Small intestine (tissue), 7 donors: ENCODE measurements at regions not wholly inside any gene's neighbourhood (a gene's known extent, or its start where the extent isn't known, plus 50 kb on each side); places are given as distances from the start of the nearest gene placed in this dataset.
A peak's percentile ranks its signal among the peaks of the same experiment; 100 is the strongest.

Experiments used
- DNase-seq, 2 donors: peaks; one replicate each; pipeline versions ENCODE4 v3.0.0 to v3.0.0-alpha.2; 2013
- FAIRE-seq: peaks from 2 replicates; lab custom pipeline; 2012; peaks lifted over from hg19 to GRCh38; lab: Jason Lieb, UNC
- H3K27ac ChIP-seq, 3 donors: one replicate each; pipeline ENCODE4 v1.5.1; 2013; ENCODE audit warnings: low read length in 2 of 3, mild to moderate bottlenecking in 2 of 3, control low read depth in 1 of 3, inconsistent platforms in 1 of 3, low read depth in 1 of 3, moderate library complexity in 1 of 3
- H3K27me3 ChIP-seq, 3 donors: one replicate each; pipeline ENCODE4 v1.6.1; 2013; ENCODE audit warnings: low read length in 3 of 3, inconsistent platforms in 1 of 3; ENCODE audit not compliant: control insufficient read depth in 3 of 3, insufficient read depth in 3 of 3
- H3K36me3 ChIP-seq, 3 donors: one replicate each; pipeline ENCODE4 v1.6.1; 2013; ENCODE audit warnings: low read length in 3 of 3, inconsistent platforms in 1 of 3, low read depth in 1 of 3, mild to moderate bottlenecking in 1 of 3, moderate library complexity in 1 of 3; ENCODE audit not compliant: control insufficient read depth in 3 of 3, insufficient read depth in 2 of 3
- H3K4me1 ChIP-seq, 3 donors: one replicate each; pipeline ENCODE4 v1.6.1; 2013; ENCODE audit warnings: low read length in 2 of 3, inconsistent platforms in 1 of 3, low read depth in 1 of 3, mild to moderate bottlenecking in 1 of 3, moderate library complexity in 1 of 3; ENCODE audit not compliant: control insufficient read depth in 3 of 3, insufficient read depth in 2 of 3
- H3K4me3 ChIP-seq, 3 donors: one replicate each; pipeline ENCODE4 v1.5.1; 2013; ENCODE audit warnings: low read length in 3 of 3, control low read depth in 1 of 3, inconsistent platforms in 1 of 3, low read depth in 1 of 3, mild to moderate bottlenecking in 1 of 3, moderate library complexity in 1 of 3
- H3K9me3 ChIP-seq, 2 donors: one replicate each; pipeline ENCODE4 v1.6.1; 2013; ENCODE audit warnings: low read depth in 1 of 2, low read length in 1 of 2; ENCODE audit not compliant: control insufficient read depth in 2 of 2, insufficient read depth in 1 of 2
- WGBS, 3 donors: extraction: QIAGEN DNeasy Blood & Tissue Kit; methylation state at CpG; one replicate each; pipeline ENCODE4 v1.1.7; 2013; 5-methylcytosine and 5-hydroxymethylcytosine counted together
- donor health status: healthy with polysubstance abuse.
- donor health status: control.
- donor health status: control.
- donor health status: Bipolar disorder and iron deficiency.
- donor health status: healthy.

DNA sequence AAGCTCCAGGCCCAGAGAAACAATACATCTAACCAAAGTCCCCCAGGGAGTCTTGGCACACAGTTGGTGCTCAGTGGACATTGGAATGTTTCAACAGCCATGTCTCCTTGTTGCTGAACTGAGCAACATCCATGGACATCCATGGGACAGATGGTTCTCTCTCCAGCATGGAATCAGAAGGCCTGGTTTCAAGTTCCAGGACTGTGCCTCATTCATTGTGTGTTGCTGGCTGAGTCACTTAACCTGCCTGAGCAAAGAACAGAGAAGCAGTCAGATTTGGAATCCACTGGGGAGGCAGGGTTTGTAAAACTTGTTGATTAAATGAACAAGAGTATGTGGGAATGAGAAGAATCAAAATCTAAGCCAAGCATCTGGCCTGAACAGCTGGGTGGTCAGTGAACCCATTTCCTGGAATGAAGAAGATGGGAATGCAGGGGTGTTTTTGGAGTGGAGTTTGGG, 147.9 kb downstream of the CHIC2 start:
- no peaks in the 10 kb centered on the region for H3K4me1 ChIP-seq
- no peaks in the 10 kb centered on the region for H3K36me3 ChIP-seq
- FAIRE-seq (no peak), DNase-seq (no peak)
- no peak overlapping the region for H3K27ac ChIP-seq
- H3K27me3 ChIP-seq, result peaks cover 0 to 5% (median 0%) of the 10 kb centered on the region in 3 donors
- no peak overlapping the region for H3K4me3 ChIP-seq
- H3K9me3 ChIP-seq, result no peaks in the 10 kb centered on the region

DNA sequence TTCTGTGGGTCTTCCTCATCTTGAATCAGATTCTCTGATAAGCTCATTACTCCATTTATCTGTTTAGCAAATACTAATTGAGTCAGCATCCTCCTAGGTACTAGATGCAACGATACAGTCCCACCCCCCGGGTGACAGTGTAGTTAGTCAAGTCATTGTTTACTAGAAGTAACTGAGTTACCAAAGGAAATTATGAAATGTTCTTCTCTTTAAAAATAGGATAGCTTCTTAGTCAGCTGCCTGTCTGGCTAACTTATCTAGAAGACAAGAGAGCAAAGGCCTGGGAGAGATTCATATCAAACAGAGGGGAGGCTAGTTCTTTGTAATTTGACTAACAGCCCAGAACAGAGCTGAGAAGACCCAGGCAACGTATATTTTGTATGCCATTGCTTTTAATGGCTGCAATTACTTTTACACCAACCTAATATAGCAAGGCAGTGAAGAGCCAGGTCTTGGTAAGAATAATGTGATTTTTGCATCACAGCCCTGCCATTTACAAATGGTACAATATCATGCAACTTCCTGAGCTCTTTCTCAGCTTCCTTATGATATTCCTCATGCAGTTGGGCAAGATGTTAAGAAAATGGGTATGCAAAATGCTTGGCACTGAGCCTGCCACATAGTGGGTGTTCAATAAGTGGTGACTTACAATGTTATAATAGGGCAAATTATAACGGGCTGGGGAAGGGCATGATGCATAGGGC, 149.9 kb downstream of the CHIC2 start:
- FAIRE-seq, result no peak

DNA sequence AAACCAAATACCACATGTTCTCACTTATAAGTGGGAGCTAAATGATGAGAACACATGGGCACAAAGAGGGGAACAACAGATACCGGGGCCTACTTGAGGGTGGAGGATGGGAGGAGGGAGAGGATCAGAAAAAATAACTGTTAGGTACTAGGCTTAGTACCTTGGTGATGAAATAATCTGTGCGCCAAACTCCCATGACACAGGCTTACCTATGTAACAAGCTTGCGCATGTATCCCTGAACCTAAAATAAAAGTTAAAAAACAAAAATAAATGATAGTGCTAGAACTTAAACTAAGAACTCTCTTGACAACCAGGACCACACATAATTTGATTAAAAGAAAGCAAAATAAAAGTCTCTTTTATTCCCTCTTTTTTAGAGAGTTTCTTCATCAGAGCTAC, 150.6 kb downstream of the CHIC2 start:
- DNase-seq (no peak), FAIRE-seq (no peak)
- 94 to 96% (median 95%) methylated on average over 3 of the region's 3 CpGs for WGBS, 3 donors
- H3K9me3 ChIP-seq, result no peaks in the 10 kb centered on the region
- peaks cover 0 to 5% (median 0%) of the 10 kb centered on the region in 3 donors for H3K27me3 ChIP-seq
- H3K36me3 ChIP-seq, result no peaks in the 10 kb centered on the region
- H3K4me1 ChIP-seq, result peaks cover 0 to 5% (median 5%) of the 10 kb centered on the region in 3 donors
- no peak overlapping the region for H3K27ac ChIP-seq
- no peak overlapping the region for H3K4me3 ChIP-seq

More for the DNA sequence above, 149.9 kb downstream of the CHIC2 start:
- H3K9me3 ChIP-seq, result no peaks in the 10 kb centered on the region
- no peaks in the 10 kb centered on the region for H3K36me3 ChIP-seq
- peak overlapping the region in 1 of 3 donors; percentile 57 for H3K27ac ChIP-seq
- WGBS, 3 donors, result 48 to 60% (median 52%) methylated on average over 4 of the region's 4 CpGs
- no peak for DNase-seq
- no peaks in the 10 kb centered on the region for H3K4me1 ChIP-seq
- H3K4me3 ChIP-seq, result no peak overlapping the region
- peaks cover 0 to 5% (median 0%) of the 10 kb centered on the region in 3 donors for H3K27me3 ChIP-seq

DNA sequence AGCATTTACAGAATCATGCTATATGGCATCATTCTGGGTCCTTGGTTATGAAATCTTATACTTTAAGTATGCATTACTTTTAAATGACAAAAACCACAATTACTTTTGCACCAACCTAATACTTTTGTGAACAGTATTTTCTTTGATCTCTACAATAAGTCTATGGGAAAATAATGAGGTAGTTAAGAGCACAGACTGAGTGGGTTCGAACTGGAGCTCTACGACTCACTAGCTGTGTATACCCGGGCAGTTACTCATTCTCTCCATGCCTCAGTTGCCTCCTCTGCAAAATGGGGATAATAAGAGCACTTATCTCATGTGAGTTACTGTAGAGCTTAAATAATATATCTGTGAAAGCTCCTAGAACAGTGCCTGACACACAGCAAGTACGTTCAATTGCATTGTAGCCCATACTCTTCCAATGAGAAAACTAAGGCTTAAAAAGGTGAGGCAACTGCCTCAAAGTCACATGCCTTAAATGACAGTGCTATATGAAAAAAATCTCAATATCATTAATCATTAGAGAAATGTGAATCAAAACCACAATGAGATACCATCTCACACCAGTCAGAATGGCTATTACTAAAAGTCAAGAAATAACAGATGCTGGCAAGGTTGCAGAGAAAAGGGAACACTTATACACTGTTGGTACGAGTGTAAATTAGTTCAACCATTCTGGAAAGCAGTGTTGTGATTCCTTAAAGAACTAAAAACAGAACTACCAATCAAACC, 151.5 kb downstream of the CHIC2 start:
- peaks cover 0 to 5% (median 0%) of the 10 kb centered on the region in 3 donors for H3K27me3 ChIP-seq
- DNase-seq, result no peak
- H3K36me3 ChIP-seq, result no peaks in the 10 kb centered on the region
- H3K9me3 ChIP-seq, result no peaks in the 10 kb centered on the region
- H3K4me1 ChIP-seq, result peaks cover 0 to 12% (median 5%) of the 10 kb centered on the region in 3 donors
- FAIRE-seq, result no peak
- H3K4me3 ChIP-seq, result no peak overlapping the region
- 88 to 94% (median 91%) methylated on average over 5 of the region's 5 CpGs for WGBS, 3 donors
- H3K27ac ChIP-seq, result no peak overlapping the region

GRCh38 chr4:53908661-53909078, 155.7 kb downstream of the CHIC2 start:
- no peak overlapping the region for H3K4me3 ChIP-seq
- FAIRE-seq (peak; percentile 76), DNase-seq (peak; percentile 81 to 82)
- peak overlapping the region in 1 of 3 donors; percentile 11 for H3K27ac ChIP-seq
- 3 to 4% (median 4%) methylated on average over 8 of the region's 8 CpGs for WGBS, 3 donors
- H3K4me1 ChIP-seq, result peaks cover 0 to 28% (median 5%) of the 10 kb centered on the region in 3 donors
- peaks cover 0 to 2% (median 0%) of the 10 kb centered on the region in 3 donors for H3K27me3 ChIP-seq
- no peaks in the 10 kb centered on the region for H3K9me3 ChIP-seq
- no peaks in the 10 kb centered on the region for H3K36me3 ChIP-seq

DNA sequence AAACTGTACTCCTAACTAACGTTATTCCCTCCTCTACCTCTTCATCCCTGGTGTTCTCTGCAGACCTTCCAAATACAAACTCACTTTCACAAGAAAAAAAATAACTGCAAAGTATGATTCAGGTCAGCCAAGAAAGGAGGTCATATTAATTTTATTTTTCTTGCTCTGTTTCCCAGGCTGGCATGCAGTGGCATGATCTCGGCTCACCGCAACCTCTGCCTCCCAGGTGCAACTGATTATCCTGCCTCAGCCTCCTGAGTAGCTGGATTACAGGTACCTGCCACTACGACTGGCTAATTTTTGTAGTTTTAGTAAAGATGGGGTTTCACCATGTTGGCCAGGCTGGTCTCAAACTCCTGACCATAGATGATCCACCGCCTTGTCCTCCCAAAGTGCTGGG, 156.6 kb downstream of the CHIC2 start:
- Histone ChIP-seq H3K9me3 (no peaks in the 10 kb centered on the region), H3K27me3 (peaks cover 0 to under 1% (median 0%) of the 10 kb centered on the region in 3 donors), H3K27ac (no peak overlapping the region), H3K4me1 (peaks cover 0 to 28% (median 5%) of the 10 kb centered on the region in 3 donors), H3K36me3 (no peaks in the 10 kb centered on the region), H3K4me3 (no peak overlapping the region)
- WGBS, 3 donors, result 61 to 78% (median 66%) methylated on average over 5 of the region's 5 CpGs
- no peak for FAIRE-seq
- no peak for DNase-seq

DNA sequence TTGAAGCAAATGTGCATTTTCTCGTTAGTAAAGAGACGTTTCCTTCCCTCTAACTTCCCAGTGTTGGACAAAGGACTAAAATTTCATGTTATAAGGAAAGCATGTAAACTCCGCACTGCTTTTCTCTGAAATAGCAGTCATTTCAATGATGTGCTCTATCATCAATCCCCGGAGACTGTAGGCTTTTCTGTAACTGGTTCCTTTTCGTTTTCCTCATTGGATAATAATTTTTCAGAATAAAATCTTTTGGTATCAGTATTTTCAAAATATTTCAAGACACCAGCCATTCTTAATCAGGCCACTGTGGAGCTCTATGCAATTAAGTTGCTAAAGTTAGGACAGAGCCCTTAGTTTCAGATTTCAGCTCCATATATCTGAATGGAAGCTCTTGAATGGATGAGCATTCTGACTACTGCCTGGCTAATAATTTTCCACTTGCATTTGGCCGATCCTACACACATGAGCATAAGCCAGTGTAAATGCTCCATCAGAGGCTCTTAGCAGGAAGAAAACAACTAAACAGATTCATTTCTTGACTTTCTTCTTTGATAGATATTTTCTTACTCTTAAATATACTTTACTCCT, 157.7 kb downstream of the CHIC2 start:
- Histone ChIP-seq H3K4me3 (no peak overlapping the region), H3K4me1 (peaks cover 0 to 28% (median 5%) of the 10 kb centered on the region in 3 donors), H3K9me3 (no peaks in the 10 kb centered on the region), H3K27ac (peak overlapping the region in 1 of 3 donors; percentile 67), H3K27me3 (no peaks in the 10 kb centered on the region), H3K36me3 (no peaks in the 10 kb centered on the region)
- no peak for FAIRE-seq
- WGBS, 3 donors, result 50 to 61% (median 54%) methylated on average over 6 of the region's 6 CpGs
- no peak for DNase-seq

- Histone ChIP-seq H3K36me3 (no peaks in the 10 kb centered on the region), H3K9me3 (no peaks in the 10 kb centered on the region), H3K4me1 (peaks cover 0 to 28% (median 5%) of the 10 kb centered on the region in 3 donors), H3K27ac (peak overlapping the region in 2 of 3 donors; percentile 65 to 67), H3K27me3 (no peaks in the 10 kb centered on the region), H3K4me3 (peak overlapping the region in 2 of 3 donors; percentile 38 to 40)
- FAIRE-seq (no peak), DNase-seq (peak; percentile 45 to 74)
- WGBS, 3 donors, result 6 to 19% (median 13%) methylated on average over 11 of the region's 11 CpGs
Observed at GRCh38 chr4:53905941-53906377, 158.4 kb downstream of the CHIC2 start.
